GM19438 (cell line): ENCODE measurements at regions not wholly inside any gene's neighbourhood (a gene's known extent, or its start where the extent isn't known, plus 50 kb on each side); places are given as distances from the start of the nearest gene placed in this dataset.

Experiments
- ATAC-seq: cut with Tn5 transposase; IDR thresholded peaks from one replicate; pipeline ENCODE4 v1.9.1; 2021; ENCODE audit warnings: low read depth; ENCODE audit not compliant: unreplicated experiment

DNA sequence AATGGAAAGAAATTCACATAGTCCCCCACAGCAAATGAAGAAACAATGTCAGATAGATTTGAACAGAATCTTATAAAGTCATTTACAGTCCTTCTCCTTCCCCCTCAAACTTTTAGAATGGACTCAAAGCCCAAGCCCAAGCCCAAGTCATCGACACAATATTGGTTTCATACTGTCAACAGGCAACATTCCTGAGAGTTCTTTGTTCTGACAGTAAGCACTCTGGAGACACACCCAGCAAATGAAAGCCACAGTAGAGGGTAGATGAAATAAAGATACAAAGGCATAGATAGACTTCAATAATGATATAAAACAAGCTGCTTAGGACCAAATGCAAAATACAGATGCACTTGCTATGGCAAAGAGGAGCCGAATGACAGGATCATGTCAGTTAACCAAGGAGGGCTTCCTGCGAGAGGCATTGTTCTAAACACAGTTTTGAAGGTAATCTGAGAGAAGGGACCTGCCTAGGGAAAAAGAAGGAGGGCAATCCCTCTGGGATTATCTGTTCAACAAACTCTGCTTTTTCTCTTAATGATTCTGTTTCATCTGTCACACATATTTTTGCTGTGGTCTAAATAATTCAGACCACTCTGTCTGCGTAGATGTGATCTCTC is 97.1 kb upstream of the MAP4K3 start:
- no peak for ATAC-seq

DNA sequence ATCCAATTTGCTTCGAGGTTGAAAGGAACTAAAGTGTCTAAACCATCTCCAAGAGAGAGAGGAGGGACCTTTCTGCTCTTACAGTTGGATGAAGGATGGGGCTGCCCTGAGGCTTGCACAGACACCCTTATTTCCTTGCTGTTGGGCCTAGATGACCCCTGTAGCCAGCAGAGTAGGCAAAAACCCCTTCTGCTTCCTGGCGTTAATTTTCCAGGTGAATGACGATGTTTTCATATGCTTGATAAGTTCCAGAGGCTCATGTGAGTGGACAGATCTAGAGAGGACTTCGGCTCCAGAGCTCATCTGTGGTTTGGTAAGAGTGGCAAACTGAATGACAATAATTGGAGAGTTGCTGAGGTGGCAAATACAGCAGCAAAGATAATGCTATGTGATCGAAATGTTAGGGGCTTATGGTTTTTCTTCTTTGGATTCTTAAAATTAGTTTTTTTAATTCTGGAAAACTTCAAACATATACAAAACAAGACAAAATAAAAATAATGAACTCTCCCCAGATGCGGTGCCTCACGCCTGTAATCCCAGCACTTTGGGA is 98.6 kb upstream of the MAP4K3 start:
- ATAC-seq: no peak

DNA sequence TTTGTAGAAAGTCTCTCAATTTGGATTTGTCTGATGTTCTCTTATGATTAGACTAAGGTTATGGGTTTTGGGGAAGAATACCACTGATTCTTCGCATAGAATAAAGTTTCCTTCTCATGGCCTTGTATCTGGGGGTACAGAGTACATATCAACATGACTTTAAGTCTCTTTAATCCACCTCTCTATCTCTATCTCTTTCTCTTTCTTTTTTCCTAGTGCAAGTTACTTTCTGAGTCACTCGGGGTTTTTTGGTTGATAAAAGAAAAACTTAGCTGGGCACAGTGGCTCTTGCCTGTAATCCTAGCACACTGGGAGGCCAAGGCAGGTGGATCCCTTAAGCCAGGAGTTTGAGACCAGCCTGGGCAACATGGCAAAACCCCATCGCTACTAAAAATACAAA is 100.1 kb upstream of the MAP4K3 start:
- no peak for ATAC-seq

DNA sequence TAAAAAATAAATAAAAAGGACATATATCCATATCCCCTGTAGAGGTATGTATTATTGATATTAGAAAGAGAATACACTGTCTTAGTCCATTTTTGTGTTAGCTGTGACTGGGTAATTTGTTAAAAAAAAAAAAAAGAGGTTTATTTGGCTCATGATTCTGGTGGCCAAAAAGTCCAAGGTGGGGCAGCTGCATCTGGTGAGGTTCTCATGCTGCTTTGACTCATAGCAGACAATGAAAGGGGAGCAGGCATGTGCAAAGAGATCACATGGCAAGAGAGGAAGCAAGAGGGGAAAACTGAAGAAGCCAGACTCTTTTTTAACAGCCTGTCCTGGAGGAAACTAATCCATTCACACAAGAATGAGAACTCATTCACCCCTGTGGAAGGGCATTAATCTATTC is 101.6 kb upstream of the MAP4K3 start:
- no peak for ATAC-seq

DNA sequence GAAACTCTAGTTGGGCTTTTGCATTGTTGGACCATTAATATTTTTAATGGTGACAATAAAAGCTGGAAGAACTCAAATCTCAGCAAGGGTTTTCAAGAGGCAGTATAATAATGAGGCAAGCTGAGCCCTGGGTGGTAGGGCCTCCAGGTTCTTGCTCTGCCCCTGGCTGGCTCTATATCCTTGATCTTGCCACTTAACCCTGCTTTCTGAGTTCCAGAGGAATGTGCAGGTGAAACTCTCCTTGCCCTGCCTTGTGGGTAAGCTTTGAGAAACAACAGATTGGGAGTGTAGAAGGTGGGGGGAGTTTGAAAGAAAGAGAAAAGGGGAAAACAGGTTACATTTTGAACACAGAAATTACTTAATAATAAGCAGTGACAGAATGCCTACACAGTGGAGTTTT is 103.3 kb upstream of the MAP4K3 start:
- ATAC-seq: no peak

DNA sequence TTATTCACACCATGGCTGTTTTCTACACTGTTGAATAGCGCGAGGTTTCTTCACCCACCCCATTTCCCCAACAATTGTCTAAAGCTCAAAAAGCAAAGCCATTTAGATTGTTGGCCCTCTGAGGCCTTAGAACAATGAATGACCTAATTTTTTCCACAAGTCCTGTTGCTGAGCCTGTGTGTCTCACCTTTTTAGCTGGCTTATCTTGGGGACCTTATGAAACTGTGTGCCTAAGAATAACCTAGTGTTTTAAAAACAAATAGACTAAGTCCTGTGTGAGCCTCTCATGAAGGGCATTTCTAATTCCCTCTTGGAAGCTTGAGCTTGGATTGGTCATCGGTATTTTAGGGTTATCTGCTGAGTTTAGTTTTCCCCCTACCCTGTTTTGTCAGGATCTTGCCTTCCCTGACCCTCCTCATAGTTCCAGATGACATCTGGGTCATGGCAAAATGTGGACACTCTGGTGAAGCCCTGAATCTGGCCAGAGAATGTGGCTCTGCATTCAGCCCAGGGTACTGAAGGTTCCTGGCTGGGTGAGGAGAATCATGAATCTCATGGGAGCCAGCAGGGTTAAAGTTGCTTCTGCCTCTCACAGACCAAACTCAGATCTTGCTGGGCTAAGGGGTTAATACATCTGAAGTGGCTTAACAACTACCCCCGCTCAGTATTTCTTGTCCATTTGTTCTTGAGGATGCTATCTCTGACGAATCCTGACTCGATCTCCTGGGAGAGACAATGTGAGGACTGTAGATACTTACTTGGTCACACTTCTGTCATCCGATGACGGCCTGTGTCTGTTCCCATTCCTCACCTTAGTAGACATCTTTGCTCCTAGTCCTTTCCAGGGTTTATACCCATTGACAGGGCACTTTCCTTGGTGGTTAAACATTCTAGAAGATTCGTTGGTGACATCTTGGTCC is 104.2 kb upstream of the MAP4K3 start:
- no peak for ATAC-seq

DNA sequence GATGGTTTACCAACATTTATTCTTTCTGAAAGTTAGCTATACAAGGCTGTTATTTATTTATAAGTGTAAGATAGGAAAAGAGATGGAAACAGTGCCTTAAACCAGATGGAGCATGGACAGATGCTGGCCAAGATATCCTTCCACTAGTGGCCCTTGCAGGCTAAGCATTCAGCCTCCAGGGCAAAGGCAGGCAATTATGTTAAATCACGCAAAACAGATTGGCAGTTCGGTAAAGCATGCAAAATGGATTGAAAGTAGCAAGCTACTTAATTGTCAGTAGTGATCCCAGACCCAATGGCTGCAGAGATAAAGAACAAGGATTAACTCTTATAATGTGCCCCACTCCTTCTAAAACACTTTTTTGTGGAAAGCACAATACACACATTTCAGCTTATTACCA is 105.4 kb upstream of the MAP4K3 start:
- ATAC-seq: no peak

DNA sequence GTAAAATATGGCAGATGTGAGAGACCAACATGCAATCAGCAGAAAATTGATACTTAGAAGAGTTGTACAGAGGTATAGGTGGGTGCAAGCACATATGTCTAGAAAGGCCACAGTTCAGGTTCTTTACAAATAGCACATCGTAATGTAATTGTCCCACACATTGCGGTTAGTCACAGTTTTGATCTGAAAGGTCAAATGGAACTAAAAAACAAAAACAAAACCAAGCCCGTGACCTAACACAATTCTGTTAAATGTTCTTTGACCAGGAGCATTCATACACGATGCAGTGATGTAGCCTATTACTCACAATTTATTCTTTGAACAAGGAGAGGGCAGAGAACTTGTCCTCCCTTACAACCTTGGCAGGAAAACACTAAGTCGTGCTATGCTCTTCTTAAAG is 108.9 kb upstream of the MAP4K3 start:
- no peak for ATAC-seq

DNA sequence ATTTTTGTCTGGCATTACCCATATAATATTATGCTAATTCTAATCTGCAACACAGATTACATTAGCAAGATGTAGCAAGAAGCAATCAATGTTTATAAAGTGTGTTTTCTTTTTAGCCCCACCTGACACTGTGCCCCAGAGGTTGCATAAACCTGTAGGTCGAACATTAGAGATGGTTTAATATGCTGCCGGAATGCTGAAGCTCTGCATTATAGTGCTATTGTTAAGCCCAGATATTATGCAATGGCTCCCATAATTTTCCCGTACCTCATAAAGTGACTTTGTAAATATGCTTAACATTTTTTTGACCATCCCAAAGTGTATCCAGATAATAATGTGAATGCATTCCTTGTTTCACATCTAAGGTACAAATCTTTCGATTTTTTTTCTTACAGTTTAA is 109.3 kb upstream of the MAP4K3 start:
- ATAC-seq: no peak

DNA sequence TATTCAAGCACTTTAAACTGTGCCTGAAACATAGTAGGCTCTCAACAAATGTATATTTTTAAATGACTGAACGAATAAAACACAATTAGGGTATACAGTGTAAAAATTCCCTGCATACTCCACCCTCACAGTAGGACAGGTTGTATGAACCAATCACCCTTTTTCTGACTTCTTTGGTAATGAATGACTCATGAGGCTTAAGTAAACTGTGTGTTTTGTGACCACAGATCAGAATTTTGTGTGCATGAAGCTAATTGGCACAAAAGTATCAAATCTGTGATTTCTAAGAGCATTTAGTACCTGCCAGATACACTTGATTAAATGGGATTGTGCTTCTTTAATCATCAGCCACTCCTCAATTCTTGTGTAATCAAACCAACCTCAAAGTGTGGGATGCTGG is 109.9 kb upstream of the MAP4K3 start:
- no peak for ATAC-seq

DNA sequence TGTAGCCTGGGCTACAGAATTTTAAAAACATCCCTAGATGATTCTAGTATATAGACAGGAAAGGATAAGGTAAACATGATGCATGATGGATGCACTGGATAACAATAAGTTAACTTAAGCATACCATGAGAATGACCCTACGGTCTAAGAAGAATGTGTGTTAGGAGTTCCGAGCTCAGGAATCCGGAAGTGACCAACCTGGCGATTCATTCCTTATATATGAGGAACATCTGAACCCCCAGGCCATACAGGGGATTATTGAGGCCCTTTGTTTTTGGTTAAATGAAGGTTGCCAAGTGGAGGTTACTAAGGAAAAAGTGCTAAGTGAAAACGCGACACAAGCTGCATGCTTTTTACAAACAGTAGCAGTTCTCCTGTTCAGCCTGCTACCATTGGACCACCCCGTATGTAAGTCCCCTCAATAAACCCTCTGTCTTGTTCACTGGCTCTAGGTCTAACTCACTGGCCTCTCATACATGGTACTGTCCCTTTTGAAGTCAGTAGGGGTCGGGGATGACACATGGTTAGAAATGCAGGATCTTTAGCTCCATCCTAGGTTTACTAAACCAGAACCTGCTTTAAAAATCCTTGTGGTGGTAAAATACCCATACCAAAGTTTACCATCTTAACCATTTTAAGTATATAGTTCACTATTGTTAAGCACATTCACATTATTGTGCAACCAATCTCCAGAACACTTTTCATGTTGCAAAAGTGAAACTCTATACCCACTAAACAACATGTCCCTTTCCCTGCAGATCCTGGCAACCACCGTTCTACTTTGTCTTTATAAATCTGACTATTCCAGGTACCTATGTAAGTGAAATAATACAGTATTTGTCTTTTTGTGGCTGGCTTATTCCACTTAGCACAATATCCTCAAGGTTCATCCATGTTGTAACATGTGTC is 111.0 kb upstream of the MAP4K3 start:
- ATAC-seq: no peak

DNA sequence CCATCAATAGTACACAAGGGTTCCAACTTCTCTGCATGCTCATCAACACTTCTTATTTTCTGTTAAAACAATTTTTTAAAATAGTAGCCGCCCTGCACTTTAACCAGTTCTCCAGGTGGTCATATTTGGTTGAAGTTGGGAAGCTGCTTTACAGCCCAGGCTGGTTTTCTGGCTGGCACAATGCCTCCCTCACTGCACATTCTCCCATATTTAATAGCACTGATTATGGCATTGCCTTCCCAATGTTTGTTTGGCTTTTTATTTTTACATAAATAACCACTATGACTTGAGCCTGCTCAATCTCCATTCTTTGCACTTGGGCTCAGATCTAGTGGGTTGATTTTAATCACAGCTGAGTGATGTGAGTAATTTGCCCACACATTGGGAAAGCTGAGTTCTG is 111.9 kb upstream of the MAP4K3 start:
- ATAC-seq: no peak

DNA sequence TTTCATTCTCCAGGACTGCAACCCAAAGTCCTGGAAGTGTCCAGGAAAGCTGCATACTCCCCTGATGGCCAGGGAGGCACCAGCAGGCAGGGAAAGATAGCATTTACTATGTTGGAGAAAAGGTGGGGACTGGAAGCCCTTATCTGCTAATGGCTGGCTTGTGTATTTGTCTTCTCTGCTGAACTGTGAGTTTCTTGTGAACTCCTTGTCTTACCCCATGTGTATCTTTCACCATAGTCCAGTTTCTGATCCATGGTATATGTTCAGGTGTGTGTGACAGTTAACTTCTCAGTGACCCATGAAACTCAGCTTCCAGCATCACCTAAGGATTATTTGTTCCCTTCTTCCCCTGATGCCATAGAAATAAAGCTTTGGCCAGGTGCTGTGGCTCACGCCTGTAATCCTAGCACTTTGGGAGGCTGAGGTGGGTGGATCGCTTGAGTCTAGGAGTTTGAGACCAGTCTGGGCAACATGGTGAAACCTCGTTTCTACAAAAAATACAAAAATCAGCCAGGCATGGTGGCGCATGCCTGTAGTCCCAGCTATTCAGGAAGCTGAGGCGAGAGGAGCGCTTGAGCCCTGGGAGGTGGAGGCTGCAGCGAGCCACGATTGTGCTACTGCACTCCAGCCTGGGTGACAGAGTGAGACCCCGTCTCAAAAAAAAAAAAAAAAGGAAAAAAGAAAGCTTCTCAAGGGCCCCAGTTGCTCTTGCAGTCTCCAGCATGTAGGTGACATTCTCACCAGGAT is 112.8 kb upstream of the MAP4K3 start:
- ATAC-seq: no peak

DNA sequence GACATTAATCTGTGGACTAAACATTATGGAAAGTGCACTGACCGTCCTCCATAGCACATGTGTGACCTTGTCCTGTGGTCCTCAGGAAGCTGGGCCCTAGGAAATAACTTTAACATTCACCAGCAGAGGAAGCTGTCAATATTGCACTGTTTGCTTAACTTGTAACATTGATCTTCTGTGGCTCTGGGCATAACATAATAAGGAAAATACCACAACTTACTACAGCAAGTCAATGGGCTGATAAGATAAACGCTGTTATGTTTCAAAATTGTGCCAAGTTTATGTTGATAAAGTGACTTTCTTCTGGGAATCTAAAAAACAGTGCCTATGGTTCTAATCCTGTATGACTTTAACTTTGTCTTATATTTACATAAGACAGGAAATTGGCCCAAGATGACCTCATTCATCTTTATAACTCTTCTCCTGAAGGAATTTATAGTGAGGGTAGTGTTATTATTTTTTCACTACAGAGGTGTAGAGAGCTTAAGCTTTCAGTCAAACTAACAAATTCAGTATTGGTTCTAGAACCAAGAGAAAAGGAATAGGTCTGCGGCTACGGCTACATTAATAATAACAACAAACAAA is 113.7 kb upstream of the MAP4K3 start:
- no peak for ATAC-seq

DNA sequence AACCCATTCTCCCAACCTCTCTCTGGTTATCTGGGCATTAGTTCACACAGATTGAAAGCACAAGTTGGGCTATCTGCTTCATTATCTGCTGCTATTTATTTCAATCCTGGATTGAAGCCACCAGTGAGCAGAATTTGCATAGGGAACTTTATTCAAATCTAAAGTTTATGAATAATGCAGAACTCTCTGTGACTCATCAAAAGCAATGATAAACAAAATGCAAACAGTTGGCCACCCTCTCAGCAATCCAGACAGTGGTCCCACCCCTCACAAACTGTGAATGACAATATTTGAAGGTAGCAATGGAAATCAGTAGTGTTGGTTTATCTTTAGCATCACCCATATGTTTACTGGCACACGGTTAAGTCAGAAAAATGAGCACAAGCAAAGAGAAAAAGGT is 106.8 kb upstream of the TMEM178A start:
- no peak for ATAC-seq

DNA sequence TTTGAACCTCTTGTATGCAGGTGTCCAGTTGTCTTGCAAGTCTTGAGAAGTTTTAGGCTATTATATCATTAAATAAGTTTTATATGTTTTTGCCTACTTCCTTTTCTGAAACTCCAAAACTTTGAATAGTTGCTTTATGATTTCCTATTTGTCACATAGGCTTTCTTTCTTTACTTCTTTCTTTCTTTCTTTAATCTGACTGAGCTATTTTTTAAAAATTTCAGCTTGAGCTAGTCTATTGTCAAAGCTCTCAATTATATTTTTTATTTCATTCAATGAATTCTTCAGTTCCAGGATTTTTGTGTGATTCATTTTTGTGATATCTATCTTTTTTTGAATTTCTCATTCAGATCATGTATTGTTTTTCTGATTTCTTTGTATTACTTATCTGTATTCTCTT is 102.1 kb upstream of the TMEM178A start:
- ATAC-seq: no peak

DNA sequence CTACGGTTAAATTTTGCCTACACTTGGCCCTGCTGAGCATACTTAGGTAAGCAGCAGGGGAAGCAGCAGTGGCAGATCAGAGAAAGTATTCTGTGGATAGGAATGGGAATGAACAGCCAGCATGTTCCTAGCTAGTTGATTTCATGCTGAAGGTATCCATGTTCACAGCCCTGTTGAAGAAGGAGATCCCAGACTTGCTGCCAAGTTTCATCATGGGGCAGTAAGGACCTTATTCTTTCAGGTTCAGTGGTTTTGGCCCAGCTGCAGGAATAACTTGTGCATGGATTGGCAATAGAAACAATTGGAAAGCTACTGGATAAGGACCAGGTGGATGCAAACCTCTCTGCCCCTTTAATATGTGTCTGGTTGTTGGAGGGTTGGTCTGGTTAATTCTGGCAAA is 98.2 kb upstream of the TMEM178A start:
- no peak for ATAC-seq

DNA sequence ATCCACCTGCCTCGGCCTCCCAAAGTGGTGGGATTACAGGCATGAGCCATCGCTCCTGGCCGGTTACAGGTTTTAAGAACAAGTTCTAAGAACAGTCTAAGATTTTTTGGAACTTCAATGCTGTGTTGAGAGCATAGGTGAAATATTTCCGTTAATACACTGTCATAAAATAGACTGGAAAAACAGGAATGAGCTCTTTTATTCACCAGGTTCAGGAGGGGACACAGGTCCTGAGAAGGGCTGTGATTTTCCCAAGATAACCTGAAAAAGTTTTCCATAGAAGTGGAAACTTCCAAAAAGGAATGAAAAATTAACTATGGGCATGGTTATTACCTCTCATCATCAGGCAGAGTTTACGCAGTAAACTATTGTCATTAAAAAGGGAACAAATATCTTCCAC is 97.6 kb upstream of the TMEM178A start:
- no peak for ATAC-seq

DNA sequence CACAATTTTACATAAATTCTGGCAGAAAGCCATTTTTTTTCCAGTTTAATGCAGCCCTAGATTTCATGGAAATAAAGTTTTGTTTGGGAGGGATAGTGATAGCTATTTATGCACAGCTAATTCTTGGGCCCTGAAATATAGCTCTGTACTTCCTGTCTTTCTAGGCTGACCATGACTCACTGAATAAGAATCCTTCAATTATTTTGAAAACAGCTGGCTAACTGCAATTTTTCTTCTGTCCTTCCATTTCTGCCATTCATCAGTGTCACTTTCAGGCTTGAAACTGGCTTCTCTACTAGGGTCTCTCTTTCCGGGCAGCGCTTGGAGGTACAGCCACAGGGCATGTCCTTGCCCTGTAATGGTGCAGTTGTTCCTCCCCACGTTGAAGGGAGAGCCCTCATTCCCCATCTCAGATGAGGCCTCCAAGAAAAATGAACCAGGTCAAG is 97.1 kb upstream of the TMEM178A start:
- ATAC-seq: no peak

DNA sequence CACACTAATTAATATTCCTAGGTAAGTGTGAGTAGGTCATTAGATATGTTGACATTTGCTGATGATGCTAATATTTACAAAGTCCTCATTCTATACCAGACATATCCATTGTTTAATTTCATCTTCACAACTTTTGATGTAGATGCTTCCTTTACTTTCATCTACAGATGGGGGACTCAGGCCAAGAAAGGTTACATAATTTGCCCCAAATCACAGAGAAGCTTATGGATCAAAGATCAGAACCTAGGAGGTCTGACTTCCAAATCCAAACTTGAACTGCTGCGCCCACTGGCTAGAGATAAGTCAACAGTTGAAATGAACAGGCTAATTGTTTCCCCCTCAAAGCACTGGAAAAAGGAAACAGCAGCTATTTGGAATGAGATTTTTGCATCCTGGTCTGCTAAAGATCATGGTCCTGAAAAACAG is 95.6 kb upstream of the TMEM178A start:
- no peak for ATAC-seq
